ENCODE measurements at regions not wholly inside any gene's neighbourhood (a gene's known extent, or its start where the extent isn't known, plus 50 kb on each side); places are given as distances from the start of the nearest gene placed in this dataset.

GRCh38 chr2:39923455-39923854 lies 144.4 kb upstream of the THUMPD2 start:
- Histone ChIP-seq H3K36me3 (no peaks in the 10 kb centered on the region), H3K4me1 (ENCODE audit: insufficient read depth) (peaks cover 5% of the 10 kb centered on the region), H3K27me3 (no peaks in the 10 kb centered on the region), H3K27ac (no peak overlapping the region), H3K4me3 (no peak overlapping the region), H3K9me3 (no peaks in the 10 kb centered on the region)
- intact Hi-C loops (cut with DNase I) = no loop called here
- TF ChIP-seq POLR2A (IDR thresholded peaks at IDR 0.05) (no peak), EP300 (IDR thresholded peaks at IDR 0.05) (no peak), CTCF (IDR thresholded peaks at IDR 0.05) (no peak)
- 50 to 72% (median 55%) methylated on average over 2 of the region's 2 CpGs for WGBS, 3 donors
- DNase-seq = no peak

- Histone ChIP-seq H3K27ac (no peak overlapping the region), H3K4me3 (no peak overlapping the region), H3K36me3 (no peaks in the 10 kb centered on the region), H3K27me3 (no peaks in the 10 kb centered on the region), H3K4me1 (ENCODE audit: insufficient read depth) (peaks cover 3% of the 10 kb centered on the region), H3K9me3 (no peaks in the 10 kb centered on the region)
- 68 to 84% (median 81%) methylated on average over 5 of the region's 5 CpGs for WGBS, 3 donors
- TF ChIP-seq CTCF (IDR thresholded peaks at IDR 0.05) (no peak), EP300 (IDR thresholded peaks at IDR 0.05) (no peak), POLR2A (IDR thresholded peaks at IDR 0.05) (no peak)
- intact Hi-C loops (cut with DNase I) = no loop called here
- DNase-seq = no peak
Measured at GRCh38 chr2:39922679-39923405, 143.8 kb upstream of the THUMPD2 start.

GRCh38 chr2:39920307-39920801 lies 141.3 kb upstream of the THUMPD2 start:
- Histone ChIP-seq H3K27ac (no peak overlapping the region), H3K4me3 (no peak overlapping the region), H3K9me3 (no peaks in the 10 kb centered on the region), H3K27me3 (no peaks in the 10 kb centered on the region), H3K4me1 (ENCODE audit: insufficient read depth) (peaks cover 3% of the 10 kb centered on the region), H3K36me3 (no peaks in the 10 kb centered on the region)
- WGBS, 3 donors = 76 to 85% (median 82%) methylated on average over 5 of the region's 5 CpGs
- TF ChIP-seq EP300 (IDR thresholded peaks at IDR 0.05) = no peak
- no peak for TF ChIP-seq CTCF (IDR thresholded peaks at IDR 0.05)
- no peak for TF ChIP-seq POLR2A (IDR thresholded peaks at IDR 0.05)
- intact Hi-C loops (cut with DNase I) = no loop called here
- DNase-seq = no peak

GRCh38 chr2:39919511-39920306 lies 140.7 kb upstream of the THUMPD2 start:
- DNase-seq = peak in 1 of 5 donors; percentile 12
- H3K36me3 ChIP-seq = no peaks in the 10 kb centered on the region
- H3K27me3 ChIP-seq = no peaks in the 10 kb centered on the region
- H3K4me1 ChIP-seq (ENCODE audit: insufficient read depth) = peaks cover 3% of the 10 kb centered on the region
- TF ChIP-seq CTCF (IDR thresholded peaks at IDR 0.05) (no peak), EP300 (IDR thresholded peaks at IDR 0.05) (no peak), POLR2A (IDR thresholded peaks at IDR 0.05) (no peak)
- H3K4me3 ChIP-seq = no peak overlapping the region
- no peak overlapping the region for H3K27ac ChIP-seq
- no peaks in the 10 kb centered on the region for H3K9me3 ChIP-seq
- intact Hi-C loops (cut with DNase I) = loop anchor here in 2 of 4 donors (10.0 kb wide), 3 partner anchors 635 to 1865 kb away; no protein-coding TSS in a partner anchor
- WGBS, 3 donors = 97 to 100% (median 97%) methylated on average over 5 of the region's 5 CpGs

All from ovary (tissue), 7 donors.